CD4-positive, alpha-beta T cell treated with Interleukin-2 at 100 ng/mL for 4 hours (primary cell): ENCODE measurements at regions not wholly inside any gene's neighbourhood (a gene's known extent, or its start where the extent isn't known, plus 50 kb on each side); places are given as distances from the start of the nearest gene placed in this dataset.
"Not testable (repeated sequence)": the region's sequence is repeated elsewhere in the genome, so short reads cannot be mapped to it uniquely, and the experiment has no call there.

Source experiments
- DNase-seq: peaks from one replicate; pipeline ENCODE4 v3.0.0-alpha.2; 2020; ENCODE audit warnings: low spot score

DNA sequence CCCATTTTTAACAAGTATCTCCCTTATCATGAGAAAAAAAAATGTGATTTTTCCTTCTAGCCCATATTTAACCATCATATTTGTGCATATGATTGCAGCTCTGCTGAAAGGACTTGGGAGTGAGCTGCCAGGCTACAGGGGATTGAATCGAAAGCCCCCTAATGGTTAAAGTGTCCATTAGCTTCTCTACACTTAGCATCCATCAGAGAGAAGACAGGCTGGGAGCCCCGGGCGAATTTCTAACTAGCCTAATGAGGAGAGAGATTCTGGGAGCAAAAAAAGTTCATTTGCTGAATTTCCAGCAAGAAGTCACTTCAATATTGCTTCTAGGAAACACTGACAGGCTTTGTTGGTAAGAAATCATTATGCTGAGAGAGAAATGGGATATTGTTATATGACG is 848.8 kb downstream of the TDRD15 start:
- no peak for DNase-seq

DNA sequence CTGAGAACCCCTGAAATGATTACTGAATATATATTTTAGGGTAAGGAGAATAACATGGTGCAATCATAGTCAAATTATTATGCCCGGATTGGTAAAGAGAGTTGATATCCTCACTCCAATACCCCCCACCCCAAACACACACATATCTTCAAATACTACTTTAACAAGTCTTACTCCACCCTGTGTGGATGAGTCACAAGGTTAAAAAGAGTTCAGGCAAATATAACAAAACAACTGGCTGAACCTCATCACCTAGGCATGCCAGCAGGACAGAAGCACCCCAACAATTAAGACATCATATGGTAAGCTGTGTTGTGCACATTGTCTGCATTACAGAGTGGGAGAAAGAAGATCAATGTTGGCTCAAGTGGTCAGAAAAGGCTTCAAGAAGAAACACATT is 857.4 kb downstream of the TDRD15 start:
- no peak for DNase-seq

DNA sequence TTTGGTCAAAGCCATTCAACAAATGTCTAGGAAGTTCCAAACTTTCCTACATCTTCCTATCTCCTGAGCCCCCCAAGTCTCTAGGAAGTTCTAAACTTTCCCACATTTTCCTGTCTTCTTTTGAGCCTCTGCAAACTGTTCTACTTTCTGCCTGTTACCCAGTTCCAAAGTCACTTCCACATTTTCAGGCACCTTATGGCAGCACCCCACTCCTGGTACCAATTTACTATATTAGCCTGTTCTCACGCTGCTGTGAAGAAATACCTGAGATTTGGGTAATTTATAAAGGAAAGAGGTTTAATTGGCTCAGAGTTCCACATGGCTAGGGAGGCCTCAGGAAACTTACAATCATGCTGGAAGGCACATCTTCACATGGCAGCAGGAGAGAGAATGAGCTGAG is 869.2 kb downstream of the TDRD15 start:
- DNase-seq = no peak

DNA sequence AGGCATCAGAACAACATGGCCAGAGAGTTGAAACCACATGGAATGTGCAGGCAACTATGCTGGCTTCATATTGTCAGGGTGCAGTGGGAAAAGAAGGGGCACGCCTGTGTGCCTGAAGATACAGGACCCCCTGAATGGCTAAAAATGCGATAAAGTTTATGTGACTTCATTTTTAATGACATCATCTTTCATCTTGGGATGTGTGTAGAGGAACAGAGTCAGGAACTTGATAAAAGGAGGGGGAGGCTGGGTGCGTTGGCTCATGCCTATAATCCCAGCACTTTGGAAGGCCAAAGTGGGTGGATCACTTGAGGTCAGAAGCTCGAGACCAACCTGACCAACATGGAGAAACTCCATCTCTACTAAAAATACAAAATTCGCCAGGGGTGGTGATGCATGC is 872.6 kb downstream of the TDRD15 start:
- DNase-seq = no peak

GRCh38 chr2:21999522-21999921 is 875.8 kb downstream of the TDRD15 start:
- no peak for DNase-seq

DNA sequence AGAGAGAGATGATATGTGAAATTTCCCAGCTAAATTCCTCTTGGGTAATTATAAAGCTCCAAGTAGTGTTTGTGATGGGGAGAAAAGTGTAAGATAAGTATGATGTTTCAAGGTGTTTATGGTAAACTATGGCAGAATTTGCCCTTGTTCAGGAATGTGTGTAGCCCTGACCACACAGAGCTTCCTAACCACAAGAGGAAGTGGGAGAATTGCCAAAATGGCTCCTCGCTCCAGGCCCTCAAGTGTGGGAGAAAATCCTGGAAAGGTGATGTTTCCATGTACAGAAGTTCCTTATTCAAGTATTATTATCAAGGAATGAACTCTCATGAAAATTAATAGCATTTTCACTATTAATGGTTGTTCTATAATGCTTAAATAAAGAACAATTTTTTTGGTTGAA is 878.3 kb downstream of the TDRD15 start:
- DNase-seq = no peak

- DNase-seq = no peak
Measured at GRCh38 chr2:22003270-22003669, 879.5 kb downstream of the TDRD15 start.

DNA sequence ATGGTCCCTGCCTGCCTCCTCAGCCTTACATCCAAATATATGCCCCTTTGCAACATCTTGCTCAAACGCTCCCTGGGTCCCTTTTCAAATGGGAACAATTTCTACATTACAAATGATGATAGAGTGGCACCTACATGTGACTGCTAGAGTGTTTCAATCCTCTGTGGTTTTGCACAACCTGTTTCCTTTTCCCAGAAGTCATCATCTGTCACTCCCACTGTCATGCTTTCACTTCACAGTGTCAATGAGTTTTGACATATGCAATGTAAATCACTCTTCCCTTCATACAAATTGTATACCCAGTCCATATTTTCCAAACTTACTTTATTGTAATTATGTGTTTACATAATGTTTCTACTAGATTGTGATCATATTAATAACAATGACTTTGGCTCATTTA is 887.3 kb downstream of the TDRD15 start:
- DNase-seq = no peak

DNA sequence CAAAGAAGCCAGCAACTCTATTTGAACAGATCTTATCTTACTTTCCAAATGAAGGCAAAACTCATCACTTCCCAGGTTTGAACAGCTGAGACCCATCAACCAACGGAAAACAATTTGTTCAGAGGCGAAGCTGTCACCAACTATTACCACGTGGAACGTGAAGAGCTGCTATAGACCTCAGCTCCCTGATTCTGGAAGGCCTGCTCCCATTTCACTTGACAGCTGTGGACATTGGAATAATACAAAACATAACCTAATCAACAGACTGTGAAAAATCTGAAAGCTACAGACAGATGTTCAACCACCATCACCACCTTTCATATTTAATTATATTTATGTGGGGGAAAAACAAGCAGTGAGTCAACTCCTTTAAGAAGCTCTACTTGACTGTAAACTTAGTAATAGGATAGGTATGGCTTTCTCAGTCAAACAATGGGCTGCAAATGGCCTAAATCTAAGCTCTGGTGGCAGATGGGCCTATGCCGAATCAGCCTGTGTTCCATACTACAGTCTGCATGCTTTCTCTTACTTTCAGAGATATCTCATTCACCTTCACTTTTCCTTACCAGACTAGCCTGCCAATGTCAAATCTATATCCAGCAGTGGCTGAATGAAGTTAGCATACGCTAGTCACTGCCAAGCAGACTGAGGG is 896.4 kb downstream of the TDRD15 start:
- no peak for DNase-seq

DNA sequence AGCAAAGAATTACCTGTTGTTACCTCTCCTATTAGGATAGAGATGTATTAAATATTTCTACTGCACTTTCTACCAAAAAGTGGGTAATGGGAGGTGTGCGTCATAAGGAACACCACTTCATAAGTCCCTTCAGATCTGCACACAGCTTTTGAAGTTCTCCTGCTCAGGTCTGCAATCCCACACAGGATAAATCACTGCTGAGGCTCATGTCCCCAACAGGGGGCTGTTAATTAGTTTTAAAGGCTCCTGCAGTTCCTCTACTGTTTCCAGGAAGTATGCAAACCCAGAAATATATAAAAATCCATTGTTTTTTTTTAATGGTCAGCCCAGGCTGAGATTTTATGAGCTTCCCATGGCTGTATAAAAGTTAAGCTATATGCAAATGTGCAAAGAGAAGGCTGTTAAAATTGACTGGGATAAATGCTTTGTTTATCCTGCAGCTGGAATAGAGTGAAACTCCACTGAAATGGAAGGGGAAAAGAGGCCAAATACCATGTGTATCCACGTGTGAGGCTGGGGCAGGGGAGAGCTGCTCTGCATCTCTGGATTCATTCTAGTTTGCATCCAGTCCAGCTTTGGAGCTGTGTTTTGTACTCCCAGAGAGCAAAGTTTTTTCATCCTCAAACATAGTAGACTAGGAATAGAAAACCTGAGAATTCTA is 903.7 kb downstream of the TDRD15 start:
- no peak for DNase-seq

GRCh38 chr2:22035361-22035830 is 911.6 kb downstream of the TDRD15 start:
- DNase-seq = no peak

- no peak for DNase-seq
Measured at GRCh38 chr2:22037274-22037673, 913.5 kb downstream of the TDRD15 start.

DNA sequence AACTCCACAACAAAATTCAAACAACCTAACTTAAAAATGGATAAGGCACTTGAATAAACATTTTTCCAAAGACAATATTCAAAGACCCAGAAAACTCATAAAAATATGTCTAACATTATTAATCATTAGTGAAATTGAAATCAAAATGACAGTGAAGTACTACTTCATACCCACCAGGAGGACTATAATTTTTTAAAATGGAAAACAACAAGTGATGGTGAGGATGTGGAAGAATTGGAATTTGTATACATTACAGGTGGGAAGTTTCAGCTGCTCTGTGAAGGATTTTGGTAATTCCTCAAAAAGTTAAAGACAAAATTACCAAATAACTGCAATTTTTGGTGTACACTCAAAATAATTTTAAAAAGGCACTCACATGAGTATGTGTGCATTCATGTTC is 920.0 kb downstream of the TDRD15 start:
- no peak for DNase-seq

- DNase-seq = no peak
Measured at GRCh38 chr2:22055784-22056620, 932.2 kb downstream of the TDRD15 start.

GRCh38 chr2:22056621-22057132 is 932.9 kb downstream of the TDRD15 start:
- DNase-seq = no peak

GRCh38 chr2:22062679-22063078 is 938.9 kb downstream of the TDRD15 start:
- DNase-seq = no peak

DNA sequence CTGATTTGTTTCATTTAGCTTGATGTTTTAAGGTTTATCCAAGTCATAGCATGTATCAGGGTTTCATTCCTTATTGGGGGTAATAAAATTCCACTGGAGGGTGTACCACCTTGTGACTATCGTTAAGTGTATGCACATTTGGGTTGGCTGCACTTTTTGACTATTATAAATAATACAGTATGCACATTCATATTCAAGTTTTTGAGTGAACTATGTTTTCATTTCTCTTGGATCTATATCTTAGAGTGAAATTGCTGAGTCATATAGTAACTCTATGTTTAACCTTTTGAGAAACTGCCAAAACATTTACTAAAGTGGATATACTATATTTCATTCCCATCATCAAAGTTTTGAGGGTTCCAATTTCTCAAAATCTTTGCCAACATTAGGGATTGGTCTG is 952.7 kb downstream of the TDRD15 start:
- no peak for DNase-seq

- DNase-seq = no peak
Measured at GRCh38 chr2:22078701-22079100, 954.9 kb downstream of the TDRD15 start.

- DNase-seq = no peak
Measured at GRCh38 chr2:22079583-22079982, 955.8 kb downstream of the TDRD15 start.

DNA sequence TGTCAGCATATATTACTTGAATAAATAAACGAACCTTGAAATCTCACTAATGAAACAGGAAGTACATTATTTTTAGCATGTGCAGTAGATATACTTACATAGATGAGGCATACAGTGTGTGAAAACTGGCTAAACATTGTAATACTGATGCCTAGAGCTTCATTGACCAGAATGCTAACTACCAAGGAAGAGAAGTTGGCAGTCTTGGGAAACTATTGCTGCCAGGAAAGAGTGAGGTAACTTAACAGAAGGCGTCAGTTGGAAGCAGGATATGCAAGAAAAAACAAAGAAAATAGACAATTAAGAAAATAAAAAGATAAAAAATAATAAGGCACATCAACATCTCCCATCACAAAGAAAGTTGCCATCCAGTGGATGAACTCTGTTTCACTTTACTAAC is 963.0 kb downstream of the TDRD15 start:
- DNase-seq = no peak

- DNase-seq = not testable (repeated sequence)
Measured at GRCh38 chr2:22103617-22104016, 979.8 kb downstream of the TDRD15 start.

DNA sequence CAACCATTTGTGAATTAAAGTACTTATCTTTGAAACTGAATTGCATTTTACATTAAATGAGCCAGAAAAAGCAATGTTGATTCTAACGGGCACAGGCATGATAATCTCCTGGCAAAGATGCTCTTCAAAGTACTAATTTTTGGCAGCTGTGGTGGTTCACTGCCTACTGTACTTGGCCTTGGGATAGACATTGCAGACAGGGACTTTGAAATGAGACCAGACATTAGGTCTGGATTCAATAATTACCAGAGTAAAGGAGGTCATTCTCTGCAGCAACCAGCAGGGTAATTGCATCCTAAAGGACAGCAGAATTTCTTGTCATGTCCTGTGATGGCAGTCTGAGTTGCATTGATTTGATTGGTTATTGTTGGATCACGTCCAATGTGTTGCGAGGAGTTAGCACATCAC is 986.5 kb downstream of the TDRD15 start:
- DNase-seq = no peak

GRCh38 chr2:22124003-22124402 is 1000.2 kb downstream of the TDRD15 start:
- no peak for DNase-seq
